ENCODE measurements at regions not wholly inside any gene's neighbourhood (a gene's known extent, or its start where the extent isn't known, plus 50 kb on each side); places are given as distances from the start of the nearest gene placed in this dataset.

DNA sequence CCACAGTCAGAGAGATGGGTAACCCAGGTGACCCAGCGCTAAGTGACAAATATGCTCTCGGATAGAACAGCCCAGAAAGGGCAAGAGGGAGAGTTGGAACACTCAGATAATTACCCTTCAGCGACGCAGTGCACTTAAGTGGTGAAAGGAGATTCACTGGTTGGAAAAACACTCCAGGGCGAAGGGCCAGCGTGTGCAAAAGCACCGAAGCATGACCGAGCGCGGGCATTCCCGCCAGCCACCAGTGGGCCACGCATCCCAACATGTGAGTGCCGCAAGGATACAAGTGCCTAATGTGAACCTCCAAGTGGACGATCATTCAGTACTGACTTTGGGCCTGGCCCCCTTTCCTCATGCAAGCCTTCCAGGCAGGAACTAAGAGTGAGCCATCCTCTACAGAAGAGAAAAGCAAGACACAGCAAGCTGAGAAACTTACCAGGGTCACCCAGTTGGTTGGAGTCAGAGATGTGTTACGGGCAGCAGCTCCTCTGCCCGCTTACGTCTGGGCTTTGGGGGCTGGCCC lies 258.4 kb downstream of the C16orf95 start:
- peak; percentile 17 for DNase-seq

DNA sequence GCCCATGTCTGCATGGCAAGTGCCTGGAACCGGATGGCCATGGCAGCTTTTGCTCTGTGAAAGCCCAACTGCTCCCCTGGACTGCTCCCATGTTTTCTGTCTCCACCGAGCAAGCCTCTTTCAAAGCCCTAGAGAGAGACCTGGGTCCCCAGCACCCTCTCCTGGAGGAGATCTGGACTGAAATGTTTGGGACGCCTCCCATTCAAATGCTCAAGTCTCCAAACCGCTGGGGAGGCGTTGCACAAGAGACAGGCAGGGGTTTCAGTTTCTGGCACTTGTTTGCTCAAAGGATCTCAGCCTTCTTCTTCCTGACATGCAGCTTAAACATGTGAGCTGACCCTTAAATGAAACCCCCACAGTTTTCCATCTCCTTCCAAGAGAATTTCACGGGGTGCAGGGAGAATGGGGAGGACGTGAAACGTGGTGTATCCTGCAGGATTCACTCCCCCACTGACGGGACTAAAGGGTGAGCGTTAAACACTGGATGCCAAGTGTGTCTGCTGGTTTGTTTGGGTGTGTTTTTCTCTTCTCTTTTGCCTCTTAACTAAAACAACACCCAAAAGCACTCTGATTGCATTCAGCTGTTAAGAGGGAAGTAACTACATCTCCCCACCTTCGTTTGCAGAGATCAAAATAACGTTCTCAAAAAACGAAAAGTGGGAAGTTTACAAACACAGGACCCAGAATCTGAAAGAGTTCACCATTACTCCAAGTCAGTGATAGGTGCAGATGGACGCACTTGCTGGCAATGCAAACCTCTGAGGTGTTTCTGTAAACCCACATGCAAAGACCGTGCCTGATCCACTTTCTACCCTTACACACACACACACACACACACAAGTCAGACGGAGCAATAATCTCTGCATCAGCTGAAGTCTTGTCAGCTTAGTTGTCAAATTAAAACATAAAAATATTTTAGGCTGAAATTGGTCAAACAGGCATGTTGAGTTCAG lies 256.9 kb downstream of the C16orf95 start:
- DNase-seq, result no peak

DNA sequence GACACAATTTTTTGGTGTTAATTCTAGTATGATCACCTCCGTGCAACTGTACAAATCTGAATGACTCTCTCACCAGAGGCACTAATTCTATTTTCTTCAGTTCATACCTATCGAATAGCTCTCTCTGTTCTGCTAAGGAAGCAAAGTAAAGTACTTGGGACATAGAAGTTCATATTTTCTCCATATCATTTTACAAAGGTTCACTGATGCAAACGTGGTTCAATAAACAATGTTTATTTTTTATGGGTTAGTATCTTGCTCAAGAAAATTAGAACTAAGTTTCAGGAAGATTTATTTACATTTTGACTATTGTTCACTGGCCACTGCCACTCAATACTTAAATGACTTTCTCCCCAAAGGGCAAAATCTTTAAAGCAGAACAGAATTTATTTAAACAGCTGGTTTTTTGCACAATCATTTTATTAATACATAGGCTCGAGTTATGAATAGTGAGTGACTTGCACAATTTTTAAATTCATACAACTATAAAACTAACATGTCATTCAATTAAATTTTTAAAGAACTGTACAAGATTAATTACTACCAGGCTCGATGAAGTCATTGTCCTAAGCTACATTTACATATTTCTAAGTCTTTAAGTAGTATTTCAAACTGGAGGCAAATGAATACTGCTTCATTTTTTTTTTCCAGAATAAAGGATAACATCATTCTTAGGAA lies 255.8 kb downstream of the C16orf95 start:
- no peak for DNase-seq

DNA sequence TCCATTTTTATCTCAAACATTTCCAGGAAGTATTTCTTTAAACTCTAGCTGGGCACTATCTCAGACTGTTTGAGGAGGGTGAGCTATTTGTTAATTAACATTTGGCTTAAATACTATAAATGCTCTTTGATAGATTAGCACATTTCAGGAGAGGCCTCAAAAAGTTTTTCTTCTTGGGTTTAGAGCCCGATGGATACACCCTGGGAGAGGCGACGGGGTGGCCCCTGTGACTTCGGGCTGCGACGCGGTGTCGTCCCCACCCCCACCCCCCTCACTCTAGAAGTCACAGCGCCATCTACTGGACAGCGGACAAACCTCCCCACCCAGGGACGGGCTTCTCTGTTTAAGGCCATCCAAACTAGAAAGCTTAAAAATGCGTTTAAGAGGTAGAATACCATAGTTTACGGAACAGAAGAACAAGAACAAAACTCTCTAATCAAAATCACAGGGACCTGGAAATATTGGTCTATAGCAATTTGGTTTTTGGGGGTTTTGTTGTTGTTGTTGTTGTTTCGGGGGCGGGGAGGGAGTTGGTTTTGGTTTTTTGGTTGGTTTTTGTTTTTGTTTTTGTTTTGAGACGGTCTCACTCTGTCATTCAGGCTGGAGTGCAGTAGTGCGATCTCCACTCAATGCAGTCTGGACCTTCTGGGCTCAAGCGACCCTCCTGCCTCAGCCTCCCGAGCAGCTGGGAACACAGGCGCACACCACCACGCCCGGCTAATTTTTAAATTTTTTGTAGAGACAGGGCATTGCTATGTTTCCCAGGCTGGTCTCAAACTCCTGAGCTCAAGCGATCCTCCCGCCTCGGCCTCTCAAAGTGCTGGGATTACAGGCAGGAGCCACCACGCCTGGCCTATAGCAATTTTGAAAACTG lies 254.4 kb downstream of the C16orf95 start:
- peak; percentile 66 for DNase-seq

DNA sequence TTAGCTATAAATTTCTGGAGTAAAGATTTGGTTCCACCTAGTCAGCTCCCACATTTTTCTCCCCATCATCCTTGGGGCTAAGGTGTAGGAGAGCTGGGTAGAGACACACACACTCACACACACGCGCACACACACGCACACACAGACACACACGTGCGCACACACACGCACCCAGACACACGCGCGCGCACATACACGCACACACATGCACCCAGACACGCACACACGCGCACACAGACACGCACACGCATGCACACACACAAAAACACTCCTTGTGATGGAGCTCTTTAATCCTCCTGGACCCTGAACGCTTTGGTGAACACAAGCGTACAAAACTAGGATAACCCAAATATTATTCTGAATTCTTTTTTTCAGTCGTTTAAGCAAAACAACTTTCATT lies 253.6 kb downstream of the C16orf95 start:
- DNase-seq, result no peak

DNA sequence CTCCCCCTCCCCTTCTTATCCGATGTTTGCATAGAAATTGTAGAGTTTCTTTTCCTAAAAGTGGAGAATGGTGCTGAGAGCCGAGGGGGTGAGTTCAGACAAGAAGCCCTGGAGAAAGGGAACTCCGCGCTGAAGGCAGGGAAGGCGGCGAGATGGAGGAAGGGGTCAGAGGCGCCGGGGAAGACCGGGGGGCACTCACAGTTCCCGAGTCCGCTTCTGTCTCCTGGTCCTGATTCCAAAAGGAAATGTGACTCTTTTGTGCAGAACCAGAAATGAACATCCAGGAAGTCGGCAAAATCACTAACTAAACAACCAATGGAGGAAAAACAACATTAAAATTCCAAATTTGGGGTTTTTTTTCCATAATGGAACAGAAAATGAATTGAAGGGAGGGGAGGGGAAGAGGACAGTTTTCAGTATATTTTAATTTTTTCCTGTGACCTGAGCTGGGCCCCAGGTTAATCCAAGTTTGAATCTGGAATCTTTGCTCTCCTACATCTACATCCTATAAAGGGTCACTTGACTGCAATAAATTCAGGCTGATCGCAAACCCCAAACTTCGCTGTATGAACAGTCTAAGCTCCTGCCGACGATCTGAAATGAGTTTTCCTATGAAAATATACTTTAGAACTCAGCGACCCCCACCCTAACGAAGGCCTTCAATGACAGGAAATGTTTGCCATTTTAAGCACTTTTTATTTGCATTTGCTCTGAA lies 252.3 kb downstream of the C16orf95 start:
- DNase-seq, result no peak

DNA sequence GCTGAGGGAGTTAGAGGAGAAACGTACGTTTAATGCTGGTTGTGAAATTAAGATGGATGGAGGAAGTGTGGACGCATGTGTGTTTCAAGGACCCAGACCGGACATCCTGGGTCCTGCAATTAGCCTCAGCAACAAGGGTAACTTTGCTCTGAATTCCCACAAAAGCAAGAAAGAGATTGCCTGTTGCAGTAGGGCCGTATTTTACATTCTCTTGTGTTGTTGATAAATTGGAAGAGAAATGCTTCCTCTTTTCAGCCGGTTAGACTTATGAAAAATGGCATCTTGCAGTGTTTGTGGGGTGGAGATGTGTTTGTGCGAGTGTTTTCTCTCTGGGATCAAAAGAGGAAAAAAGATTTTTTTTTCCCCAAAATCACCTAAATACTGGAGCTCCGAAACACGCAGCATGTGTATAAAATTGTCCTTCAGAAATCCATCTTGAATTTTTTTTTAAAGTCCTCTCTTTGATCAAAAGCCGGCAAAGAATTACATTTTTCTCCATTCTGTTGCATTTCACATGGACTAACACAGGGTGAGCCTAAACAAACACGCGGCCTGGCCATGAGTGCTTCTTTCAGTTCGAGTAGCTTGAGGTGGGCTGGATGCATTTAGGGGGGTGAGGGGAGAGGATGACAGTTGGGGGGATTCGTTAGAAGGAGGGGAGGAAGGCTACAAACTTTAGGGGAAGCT lies 251.6 kb downstream of the C16orf95 start:
- DNase-seq, result no peak

DNA sequence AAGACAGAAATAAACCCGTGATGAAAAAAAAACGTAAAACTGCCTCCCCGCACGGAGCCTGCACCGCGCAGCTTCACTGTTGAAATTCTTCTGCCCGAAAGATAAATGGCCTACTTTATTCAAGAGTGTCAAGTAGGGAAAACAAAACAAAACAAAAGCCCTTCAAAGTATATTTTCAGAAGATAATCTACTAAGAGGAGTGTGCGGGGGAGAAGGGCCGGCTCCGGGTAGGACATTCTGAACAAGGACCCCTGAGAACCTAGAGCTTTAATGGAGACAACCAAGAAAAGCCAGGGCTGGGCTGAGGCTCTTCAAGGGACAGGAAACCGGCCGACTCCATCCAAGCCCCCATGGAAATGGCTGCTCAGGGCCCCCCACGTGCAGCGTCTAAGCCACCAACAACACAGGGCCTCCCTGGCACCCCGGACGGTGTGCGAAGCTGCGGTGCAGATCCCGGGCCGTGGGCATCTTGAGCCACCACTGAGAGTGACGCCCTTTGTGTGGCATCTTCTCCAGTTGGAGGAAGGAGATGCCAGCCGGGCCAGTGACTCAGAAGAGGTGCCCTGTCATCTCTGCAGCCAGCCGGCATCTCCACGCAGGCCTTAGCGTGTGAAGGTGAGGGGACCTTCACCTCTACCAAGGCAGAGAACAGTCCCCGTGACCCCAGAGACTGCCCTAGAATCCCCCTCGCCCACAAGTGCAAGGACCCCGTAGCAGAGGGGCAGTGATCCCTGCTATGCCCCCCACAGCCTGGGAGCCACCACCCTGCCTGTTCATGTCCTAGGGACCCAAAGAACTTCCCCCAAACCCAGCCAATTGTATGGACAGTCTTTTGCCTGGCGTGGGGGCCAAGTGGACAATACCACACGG lies 250.8 kb downstream of the C16orf95 start:
- no peak for DNase-seq

DNA sequence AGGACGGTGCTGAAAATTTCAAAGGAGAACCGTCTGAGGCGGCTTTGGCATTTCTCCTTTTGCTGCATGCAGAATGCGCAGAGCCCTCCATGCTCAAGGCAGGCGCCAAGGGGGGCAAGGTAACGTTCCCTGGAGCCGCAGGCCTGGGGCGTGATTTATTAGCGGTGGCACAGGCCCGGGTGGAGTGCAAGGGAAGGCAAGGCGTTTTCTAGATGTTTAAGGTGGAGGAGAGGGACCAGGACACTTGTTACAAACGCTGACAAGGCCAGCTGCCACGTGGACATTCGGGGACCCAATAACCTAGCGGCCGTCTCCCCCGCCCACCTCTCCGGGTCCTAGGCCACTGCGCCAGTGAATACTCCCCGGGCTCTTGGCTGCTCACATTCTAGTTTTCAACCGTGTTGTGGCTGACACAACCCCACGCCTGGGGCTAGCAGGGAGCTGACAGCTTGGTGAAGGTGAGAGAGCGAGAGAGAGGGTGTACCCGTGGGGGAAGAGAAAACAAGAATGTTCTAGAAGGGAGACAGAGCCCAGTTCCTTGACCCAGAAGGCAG lies 250.1 kb downstream of the C16orf95 start:
- DNase-seq, result no peak

DNA sequence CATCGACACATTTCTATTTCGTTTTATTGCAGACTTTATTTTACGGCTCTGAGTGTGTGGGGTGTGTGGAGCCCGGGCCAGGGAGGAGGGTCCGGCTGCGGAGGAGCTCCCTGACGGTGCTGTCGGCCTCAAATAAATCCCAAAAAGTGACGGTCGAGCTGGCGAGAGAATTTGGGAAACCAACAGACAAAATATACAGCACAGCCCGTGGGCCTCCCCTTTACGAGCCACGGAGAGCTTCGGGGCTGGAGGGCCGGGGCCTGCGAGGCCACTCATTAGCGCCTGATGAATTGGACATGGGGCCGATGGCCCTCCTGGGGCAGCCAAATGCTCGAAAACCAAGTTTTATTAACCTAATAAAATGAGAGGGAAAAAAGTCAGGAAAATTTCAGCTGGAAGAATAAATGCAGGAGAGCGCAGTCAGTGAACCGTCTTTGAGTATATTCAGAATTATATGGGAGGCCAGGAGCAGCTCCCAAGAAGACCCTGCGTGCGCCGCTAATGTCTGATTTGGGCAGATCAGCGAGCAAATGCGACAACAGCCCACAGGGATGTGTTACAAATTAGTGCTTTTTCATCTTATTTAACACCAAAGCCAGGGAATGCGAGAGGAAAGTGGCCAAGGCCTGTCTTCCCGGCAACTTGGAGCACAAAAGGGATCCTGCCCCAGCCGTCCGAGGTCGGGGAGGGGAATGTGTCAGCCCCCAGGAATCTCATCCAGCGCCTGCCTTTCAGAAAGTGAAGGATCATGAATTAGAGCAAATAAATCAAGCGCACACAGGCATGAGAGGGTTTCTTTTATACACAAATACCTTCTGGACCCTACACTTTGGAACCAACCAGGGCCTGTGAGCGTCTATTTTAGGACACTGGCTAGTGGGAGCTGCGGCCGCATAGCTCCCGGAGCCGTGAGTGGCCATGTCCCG lies 249.1 kb downstream of the C16orf95 start:
- DNase-seq, result no peak

DNA sequence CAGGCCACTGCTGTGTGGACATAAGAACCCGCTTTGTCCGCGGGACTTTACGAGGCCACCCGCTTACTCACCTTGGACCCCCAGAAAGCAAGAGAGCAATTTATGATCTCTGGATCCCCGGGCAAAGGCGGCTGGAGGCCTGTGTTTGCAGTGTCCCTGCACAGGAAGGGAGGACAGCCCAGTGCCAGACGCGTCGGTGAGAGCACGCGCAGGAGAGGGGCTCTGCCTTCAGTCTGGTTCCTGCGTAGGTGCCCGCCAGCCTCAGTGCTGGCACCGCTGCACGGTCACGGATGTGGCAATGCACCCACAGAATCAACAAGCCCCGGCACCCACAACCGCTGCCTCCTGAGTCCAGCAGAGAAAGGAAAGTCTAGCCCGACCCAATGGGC lies 248.4 kb downstream of the C16orf95 start:
- no peak for DNase-seq

DNA sequence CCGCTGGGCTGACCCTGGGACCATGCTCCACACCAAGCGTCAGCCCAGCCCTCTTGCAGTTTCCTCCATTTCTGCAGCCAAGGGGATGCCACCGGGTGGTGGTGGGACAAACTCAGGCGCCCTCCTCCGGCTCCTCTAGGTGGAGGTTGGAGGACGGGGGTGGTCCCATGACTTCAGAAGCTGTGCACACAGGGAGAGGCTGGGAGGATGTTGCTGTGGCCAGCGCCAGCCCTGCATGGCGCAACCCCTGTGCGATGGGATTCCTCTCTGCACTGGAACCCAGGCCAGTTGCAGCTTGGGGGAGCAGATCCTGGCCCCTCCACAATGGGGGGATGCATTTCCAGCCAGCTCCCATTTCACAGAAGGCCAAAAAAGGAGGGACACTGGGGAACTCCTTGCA lies 246.5 kb downstream of the C16orf95 start:
- DNase-seq, result no peak

DNA sequence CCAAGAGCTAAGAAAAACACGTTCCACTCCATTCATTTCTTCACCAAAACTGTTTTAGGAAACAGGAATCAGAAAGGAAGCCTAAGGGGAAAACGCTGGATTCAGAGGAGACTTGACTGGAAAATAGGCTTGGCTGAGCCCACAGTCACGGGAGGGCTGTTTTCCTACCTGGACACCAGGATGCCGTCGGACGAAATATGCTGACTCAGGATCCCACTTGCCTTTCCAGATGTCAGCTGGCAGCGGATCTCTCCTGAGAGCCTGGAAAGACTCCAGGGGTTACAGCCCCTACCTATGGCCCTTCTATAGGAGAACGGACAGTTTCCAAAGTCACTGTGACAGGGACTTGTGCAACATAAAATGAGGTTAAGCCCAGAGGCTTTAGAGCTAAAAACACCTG lies 245.1 kb downstream of the C16orf95 start:
- no peak for DNase-seq

DNA sequence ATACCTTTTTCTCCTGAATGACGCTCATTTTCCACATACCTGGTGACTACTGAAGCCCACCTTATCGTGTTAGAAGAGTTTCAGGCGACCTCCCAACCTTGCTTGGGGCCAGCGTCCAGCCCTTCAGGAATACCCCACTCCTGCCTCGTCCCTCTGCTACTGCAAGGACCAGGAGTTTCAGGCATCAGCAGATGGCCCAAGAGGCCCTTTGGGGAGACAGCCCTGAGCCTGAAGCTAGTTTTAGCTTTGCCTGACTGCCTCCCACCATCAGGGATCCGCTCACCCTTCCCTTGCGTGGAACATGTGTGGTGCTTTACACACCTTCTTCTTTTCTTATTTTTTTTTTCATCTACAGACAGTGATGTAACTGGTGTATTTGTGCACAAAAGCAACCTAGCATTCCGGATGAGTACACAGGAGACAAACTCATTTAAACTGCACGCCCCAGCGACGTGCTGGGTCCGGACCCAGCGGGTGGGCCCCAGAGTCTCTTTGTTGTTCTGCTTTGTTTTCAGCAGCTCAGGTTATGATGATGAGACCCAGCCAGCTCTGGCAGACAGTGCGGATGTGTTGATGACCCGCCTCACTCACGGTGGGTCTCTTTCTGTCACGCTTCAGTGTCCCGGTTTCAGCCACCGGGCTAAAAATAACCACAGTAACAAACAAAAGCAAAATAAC lies 242.4 kb downstream of the C16orf95 start:
- DNase-seq, result no peak

DNA sequence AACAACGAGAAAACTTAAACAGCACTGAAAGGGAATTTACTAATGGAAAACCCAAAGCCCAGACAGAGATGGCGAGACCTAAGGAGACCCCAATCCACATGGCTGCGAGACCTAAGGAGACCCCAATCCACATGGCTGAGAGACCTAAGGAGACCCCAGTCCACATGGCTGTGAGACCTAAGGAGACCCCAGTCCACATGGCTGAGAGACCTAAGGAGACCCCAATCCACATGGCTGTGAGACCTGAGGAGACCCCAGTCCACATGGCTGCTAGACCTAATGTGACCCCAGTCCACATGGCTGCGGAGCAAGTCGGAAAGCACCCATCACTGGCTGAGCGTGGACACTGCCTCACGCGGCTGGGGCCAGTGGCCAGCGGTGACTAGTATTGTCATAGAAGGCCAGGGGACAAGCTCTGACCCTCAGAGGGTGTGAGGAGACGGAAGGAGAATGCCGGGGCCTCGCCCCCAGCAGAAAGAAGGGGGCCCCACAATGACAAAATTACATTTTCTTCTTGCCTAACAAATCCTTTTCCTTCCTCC lies 241.8 kb downstream of the C16orf95 start:
- DNase-seq, result no peak

DNA sequence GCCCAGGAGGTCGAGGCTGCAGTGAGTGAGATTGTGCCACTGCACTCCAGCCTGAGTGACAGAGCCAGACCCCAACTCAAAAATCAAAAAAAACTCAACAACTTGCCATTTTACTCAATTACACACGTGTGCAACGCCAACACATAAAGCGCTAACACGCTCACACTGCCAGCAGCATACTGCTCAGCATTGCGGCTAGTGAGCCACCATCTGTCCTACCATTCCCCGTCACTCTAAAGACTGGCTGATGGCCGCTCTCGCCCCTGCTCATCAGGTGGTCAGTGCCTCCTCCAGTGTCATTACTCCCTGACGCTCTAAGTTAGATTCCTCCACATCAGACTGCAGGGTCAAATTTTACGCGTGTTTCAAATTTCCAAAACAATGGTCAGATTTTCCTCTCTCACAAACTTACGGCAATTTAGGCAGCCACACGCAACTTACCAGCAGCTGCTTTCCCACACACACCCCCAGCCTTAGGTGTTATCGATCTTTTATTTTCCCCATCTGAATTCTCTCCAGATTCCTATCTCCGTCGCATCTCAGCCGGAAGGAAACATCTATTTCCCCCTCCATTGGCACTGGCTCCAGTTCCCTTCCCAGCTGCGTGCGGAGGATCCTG lies 240.8 kb downstream of the C16orf95 start:
- no peak for DNase-seq

DNA sequence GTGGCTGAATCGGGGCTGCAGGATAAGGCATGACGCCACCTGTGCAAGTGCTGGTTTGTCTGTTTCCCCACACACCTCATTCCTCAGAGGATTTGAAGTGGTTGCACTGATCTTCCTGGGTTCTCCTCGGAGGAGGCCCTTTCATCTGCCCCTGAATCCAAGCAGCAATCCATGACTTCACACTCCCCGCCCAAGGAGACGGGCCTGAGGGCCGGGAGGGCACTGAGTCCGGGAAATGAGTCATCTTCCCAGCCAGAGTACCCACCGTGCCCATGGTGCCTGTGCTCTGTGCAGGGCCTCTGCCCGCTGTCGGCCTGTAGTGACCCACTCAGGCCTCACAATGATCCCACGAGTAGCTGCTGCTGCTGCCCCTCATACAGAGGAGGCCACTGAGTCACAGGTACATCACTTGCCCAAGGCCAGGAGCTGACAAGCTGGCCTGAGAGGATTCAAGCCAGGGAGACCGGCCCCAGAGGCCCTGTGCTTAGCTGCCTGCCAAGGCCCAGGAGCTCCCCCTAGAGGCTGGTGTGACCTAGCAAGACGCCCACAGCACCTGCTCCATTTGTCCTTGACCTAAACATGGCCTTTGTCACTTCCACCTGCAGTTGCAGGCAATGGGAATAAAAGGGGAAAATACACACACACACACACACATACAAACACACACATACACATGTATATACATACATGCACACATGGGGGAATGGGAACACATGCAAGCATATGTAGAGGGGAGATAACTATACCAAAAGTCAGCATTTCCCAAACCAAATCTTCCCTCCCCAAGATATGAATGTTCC lies 240.0 kb downstream of the C16orf95 start:
- no peak for DNase-seq
